ENCODE measurements at regions not wholly inside any gene's neighbourhood (a gene's known extent, or its start where the extent isn't known, plus 50 kb on each side); places are given as distances from the start of the nearest gene placed in this dataset.

- Histone ChIP-seq H3K27me3 (no peaks in the 10 kb centered on the region), H3K4me1 (no peaks in the 10 kb centered on the region)
- intact Hi-C loops (cut with DNase I) = no loop called here
Observed at GRCh38 chrX:131894995-131895394, 128.1 kb upstream of the STK26 start.

GRCh38 chrX:131895807-131896206 lies 127.3 kb upstream of the STK26 start:
- TF ChIP-seq CTCF (IDR thresholded peaks at IDR 0.05) = no peak
- H3K4me1 ChIP-seq = no peaks in the 10 kb centered on the region
- H3K9me3 ChIP-seq = no peaks in the 10 kb centered on the region
- H3K36me3 ChIP-seq = no peaks in the 10 kb centered on the region
- no peaks in the 10 kb centered on the region for H3K27me3 ChIP-seq
- intact Hi-C loops (cut with DNase I) = no loop called here
- no peak overlapping the region for H3K4me3 ChIP-seq
- DNase-seq (ENCODE audit: low spot score in 2 of 2) = no peak
- H3K27ac ChIP-seq = no peak overlapping the region

More at GRCh38 chrX:131894995-131895394, 128.1 kb upstream of the STK26 start:
- no peaks in the 10 kb centered on the region for H3K36me3 ChIP-seq
- no peak for DNase-seq (ENCODE audit: low spot score in 2 of 2)
- no peak overlapping the region for H3K27ac ChIP-seq
- TF ChIP-seq CTCF (IDR thresholded peaks at IDR 0.05) = no peak
- H3K9me3 ChIP-seq = no peaks in the 10 kb centered on the region
- H3K4me3 ChIP-seq = no peak overlapping the region

- no peak for TF ChIP-seq CTCF (IDR thresholded peaks at IDR 0.05)
- intact Hi-C loops (cut with DNase I) = no loop called here
- Histone ChIP-seq H3K27me3 (no peaks in the 10 kb centered on the region), H3K4me1 (no peaks in the 10 kb centered on the region), H3K9me3 (no peaks in the 10 kb centered on the region), H3K36me3 (no peaks in the 10 kb centered on the region), H3K27ac (no peak overlapping the region), H3K4me3 (no peak overlapping the region)
- no peak for DNase-seq (ENCODE audit: low spot score in 2 of 2)
Observed at GRCh38 chrX:131901546-131901945, 121.6 kb upstream of the STK26 start.

GRCh38 chrX:131907488-131908314 lies 115.4 kb upstream of the STK26 start:
- Histone ChIP-seq H3K27me3 (no peaks in the 10 kb centered on the region), H3K4me3 (no peak overlapping the region), H3K9me3 (no peaks in the 10 kb centered on the region), H3K36me3 (no peaks in the 10 kb centered on the region), H3K27ac (no peak overlapping the region), H3K4me1 (no peaks in the 10 kb centered on the region)
- no peak for DNase-seq (ENCODE audit: low spot score in 2 of 2)
- intact Hi-C loops (cut with DNase I) = no loop called here
- TF ChIP-seq CTCF (IDR thresholded peaks at IDR 0.05) = no peak

- no peaks in the 10 kb centered on the region for H3K4me1 ChIP-seq
- DNase-seq (ENCODE audit: low spot score in 2 of 2) = no peak
- H3K27ac ChIP-seq = no peak overlapping the region
- H3K4me3 ChIP-seq = no peak overlapping the region
- H3K9me3 ChIP-seq = no peaks in the 10 kb centered on the region
- intact Hi-C loops (cut with DNase I) = no loop called here
- H3K36me3 ChIP-seq = no peaks in the 10 kb centered on the region
- TF ChIP-seq CTCF (IDR thresholded peaks at IDR 0.05) = no peak
- H3K27me3 ChIP-seq = no peaks in the 10 kb centered on the region
Observed at GRCh38 chrX:131910586-131910985, 112.5 kb upstream of the STK26 start.

Data from ascending aorta (tissue), 2 donors.